Ishikawa (cell line): ENCODE measurements at regions not wholly inside any gene's neighbourhood (a gene's known extent, or its start where the extent isn't known, plus 50 kb on each side); places are given as distances from the start of the nearest gene placed in this dataset.

Source experiments
- CEBPB ChIP-seq: IDR thresholded peaks from 2 replicates; pipeline ENCODE4 v1.6.1; 2012
- TAF1 ChIP-seq: IDR thresholded peaks from 2 replicates; pipeline ENCODE4 v1.6.1; 2012; ENCODE audit warnings: low read depth, mild to moderate bottlenecking
- YY1 ChIP-seq: IDR thresholded peaks from 2 replicates; pipeline ENCODE4 v1.6.1; 2012; ENCODE audit warnings: low read depth
- ZBTB7A ChIP-seq: IDR thresholded peaks from 2 replicates; pipeline ENCODE4 v1.6.1; 2012; ENCODE audit warnings: low read depth

- TF ChIP-seq CEBPB (no peak), ZBTB7A (no peak), YY1 (no peak), TAF1 (no peak)
Observed at GRCh38 chr7:25846722-25847121, 305.3 kb upstream of the NFE2L3 start.
